GM21515 (cell line): ENCODE measurements at regions not wholly inside any gene's neighbourhood (a gene's known extent, or its start where the extent isn't known, plus 50 kb on each side); places are given as distances from the start of the nearest gene placed in this dataset.

Experiments used
- ATAC-seq: cut with Tn5 transposase; IDR thresholded peaks from one replicate; pipeline ENCODE4 v1.9.1; 2021; ENCODE audit not compliant: unreplicated experiment

DNA sequence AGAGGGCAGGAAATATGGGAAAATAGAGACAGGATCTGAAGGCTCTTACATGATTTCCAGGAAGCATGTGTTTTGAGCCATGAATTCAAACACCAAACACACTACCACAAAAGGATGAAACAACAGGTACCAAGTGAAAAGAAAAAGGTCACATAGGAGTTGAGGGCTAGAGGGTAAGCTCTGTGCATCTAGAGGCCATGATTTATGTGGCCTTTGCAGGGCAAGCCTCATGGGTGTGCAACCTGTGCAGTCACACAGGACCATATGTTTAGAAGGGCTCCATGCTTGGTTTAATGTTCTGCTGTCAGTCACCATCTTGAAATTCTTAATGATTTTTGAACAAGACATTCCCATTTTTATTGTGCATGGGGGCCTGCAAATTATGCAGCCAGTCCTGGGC is 134.5 kb upstream of the CCDC68 start:
- no peak for ATAC-seq

DNA sequence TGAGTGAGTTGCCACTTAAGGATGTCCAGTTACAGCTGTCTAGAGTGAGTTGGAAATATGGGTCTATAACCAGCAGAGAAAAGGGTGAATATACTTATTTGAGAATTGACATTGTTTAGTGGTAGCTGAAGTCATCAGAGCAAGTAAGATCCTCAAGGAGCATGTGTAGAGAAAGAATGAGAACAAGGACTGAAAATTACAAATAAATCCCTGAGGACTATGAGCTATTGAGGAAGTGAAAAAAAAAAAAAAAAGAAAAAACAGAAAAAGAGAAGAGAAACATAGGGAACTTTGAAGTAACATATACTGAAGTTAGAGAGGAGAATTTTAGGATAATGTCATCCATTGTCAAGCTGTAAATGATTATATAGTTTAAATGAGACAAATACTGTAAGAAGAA is 134.0 kb upstream of the CCDC68 start:
- no peak for ATAC-seq

DNA sequence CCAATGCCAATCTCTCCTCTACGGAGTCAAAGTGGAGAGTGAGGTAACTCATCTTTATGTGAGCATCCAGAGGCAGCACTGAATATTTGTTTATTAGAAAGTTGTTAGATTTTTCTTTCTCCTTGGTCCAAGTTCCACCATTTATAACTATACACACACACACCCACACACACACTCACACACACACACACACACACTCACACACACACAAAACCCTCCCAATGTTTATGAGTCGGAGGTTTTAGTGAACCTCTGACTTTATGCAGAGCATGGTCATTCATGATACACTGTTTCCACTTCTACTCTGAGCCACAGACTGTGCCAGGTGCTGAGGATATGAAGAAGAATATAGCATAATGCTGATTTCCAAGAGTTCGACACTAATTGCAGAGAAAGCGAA is 132.9 kb upstream of the CCDC68 start:
- ATAC-seq = no peak

DNA sequence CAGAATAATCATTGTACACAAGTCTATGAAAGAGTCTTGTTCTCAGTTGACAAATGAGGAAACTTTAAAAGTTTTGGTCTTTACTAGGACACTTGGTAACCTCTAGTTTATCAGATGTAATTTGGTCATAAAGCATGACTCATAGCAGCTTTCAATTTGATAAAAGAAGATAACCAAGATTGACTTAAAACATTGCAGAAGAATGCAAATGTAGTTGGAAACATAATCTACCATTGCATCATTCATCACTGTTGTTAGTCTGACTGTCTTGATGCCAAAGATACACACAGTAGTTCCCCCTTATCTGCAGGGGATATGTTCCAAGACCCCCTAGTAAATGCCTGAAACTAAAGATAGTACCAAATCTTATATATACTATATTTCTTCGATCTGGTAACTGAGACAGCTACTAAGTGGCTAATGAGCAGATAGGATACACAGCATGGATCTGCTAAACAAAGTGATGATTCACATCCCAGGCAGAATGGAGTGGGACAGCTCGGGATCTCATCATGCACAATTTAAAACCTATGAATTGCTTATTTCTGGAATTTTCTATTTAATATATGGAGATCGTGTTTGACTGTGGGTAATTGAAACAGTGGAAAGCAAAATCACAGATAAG is 131.4 kb upstream of the CCDC68 start:
- ATAC-seq = no peak

DNA sequence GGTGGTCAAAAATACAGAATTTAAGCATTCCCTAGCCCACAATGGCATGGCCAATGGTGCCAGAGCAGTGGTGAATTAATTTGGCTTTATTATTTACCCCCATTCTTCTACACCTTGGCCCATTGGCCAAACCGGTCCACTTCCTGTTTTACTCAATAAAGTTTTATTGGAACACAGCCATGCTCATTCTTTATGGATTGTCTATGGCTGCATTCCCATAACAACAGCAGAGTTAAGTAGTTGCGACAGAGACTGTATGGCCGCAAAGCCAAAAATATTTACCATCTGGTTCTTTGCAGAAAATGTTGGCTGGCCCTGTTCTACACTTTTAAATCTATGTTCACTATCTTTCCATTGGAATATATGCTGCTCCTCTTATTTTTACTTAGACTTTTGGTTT is 130.3 kb upstream of the CCDC68 start:
- ATAC-seq = no peak

DNA sequence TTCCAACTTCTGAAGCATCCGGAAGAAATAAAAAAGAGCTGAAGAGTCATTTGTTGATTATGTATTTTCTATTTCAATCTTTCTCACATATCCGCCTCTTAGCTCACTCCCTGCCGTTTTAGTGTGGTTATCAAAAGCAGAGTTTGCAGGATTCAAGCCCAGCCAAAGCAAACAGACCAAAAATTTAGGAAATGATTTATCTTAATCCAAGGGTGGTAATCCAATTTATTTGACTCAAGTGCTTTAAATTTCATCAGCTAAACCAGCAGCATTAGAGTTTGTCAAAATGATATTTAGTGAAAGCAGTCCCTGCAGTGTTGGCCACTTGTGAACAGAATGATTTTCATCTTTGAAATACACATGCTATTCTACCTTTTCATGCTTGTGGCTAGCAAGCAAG is 129.3 kb upstream of the CCDC68 start:
- ATAC-seq = no peak

DNA sequence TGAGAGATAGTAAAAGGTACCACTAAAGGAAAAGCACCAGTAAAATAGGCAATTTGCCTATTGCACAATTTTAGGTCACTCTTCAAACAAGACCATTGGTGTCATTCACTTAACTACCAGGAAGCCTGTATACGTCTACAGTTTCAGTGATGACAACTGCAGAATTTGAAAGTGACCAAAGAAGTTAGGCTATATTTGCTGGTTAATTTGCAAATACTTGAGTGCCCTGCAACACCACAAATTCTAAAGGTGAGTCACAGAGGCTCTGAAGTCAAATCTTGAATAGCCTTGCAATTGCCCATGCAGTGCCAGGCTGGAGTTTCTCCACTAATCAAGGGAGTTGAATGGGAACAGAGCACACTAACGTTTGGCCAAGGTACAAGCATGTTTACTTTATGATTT is 128.7 kb upstream of the CCDC68 start:
- ATAC-seq = no peak

DNA sequence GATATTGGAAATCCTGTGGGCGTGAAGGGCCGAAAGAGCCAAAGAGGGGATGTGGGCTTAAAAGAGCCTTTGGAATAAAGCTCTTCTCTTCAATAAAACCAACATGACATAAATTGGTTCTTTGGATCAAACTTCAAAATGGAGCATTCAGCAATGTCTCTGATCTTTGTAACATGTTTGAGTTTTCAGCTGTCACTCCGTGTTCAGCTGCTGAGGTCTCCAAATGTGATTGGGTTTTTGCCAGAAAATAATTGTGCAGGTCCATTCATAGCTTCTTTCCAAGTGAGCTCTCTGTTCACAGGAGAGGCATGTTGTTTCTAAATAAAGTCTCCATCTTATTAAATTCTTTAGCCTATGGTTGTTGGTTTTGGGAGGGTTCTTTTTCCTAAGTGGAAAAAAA is 127.6 kb upstream of the CCDC68 start:
- ATAC-seq = no peak

DNA sequence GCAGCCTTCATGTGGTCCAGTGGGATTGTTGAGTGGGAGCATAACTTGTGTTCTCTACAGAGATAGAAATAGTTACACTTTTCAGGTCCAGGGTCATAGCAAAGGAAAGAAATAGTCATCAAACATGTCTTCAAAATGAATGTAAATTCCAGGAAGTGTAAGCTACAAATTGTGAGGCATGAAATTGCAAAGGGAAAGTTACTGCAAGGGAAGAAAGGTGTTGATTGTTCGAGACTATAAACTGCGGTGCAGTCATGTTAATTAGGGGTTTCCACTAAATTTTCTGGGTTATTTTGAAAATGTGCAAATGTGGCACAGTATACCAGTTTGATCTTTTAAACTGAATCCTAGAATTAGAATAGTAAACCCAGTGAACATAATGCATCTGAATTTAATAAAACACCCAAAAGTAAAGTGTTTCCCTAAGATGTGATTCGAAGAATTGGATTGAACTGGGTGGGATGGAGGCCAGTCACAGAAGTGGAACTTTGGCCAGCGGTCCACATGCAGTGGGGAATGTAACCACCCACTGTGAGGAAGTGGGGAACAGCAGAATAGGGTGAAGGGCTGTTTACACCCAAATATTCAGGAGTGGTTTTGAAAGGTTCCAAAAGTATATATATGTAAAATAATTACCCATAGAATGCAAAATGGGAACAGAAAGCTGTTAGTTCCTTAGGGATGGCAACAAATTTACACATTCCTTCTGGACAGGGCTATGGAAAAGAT is 126.5 kb upstream of the CCDC68 start:
- no peak for ATAC-seq

DNA sequence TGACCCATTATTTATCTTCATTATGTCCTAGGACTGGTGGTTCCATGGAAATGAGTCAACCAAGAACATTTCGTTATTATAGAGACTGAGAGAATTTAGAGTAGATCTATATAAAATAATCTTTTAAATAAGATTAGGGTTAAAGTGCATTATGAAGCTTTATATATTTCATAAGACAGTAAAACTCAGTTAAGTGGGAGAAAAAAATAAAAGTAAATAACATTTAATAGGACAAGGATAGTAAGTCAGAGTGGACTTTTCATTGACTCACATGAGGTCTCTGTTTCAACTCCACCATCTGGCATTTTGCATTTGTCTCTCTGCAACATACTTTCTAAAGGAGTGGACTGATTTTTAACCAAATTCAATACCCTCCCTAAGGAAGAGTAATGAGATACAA is 125.3 kb upstream of the CCDC68 start:
- ATAC-seq = no peak

DNA sequence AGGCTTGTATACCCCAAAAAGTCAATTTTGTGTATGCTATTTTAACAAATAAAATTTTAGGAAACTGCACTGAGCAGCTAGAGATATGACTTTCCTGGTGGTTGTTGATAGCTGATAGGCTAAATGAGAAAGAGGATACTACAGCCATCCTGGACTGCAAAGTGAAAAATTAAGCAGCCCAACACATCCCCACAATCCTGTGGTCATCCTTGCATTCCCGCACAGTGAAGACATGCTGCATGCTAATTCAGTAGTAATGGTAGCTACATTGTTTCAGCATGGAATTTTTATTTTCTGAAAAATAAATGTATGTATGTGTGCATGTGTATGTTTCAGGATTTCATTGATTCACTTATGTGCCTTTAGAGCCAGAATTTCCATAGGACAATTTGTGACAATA is 124.2 kb upstream of the CCDC68 start:
- no peak for ATAC-seq

DNA sequence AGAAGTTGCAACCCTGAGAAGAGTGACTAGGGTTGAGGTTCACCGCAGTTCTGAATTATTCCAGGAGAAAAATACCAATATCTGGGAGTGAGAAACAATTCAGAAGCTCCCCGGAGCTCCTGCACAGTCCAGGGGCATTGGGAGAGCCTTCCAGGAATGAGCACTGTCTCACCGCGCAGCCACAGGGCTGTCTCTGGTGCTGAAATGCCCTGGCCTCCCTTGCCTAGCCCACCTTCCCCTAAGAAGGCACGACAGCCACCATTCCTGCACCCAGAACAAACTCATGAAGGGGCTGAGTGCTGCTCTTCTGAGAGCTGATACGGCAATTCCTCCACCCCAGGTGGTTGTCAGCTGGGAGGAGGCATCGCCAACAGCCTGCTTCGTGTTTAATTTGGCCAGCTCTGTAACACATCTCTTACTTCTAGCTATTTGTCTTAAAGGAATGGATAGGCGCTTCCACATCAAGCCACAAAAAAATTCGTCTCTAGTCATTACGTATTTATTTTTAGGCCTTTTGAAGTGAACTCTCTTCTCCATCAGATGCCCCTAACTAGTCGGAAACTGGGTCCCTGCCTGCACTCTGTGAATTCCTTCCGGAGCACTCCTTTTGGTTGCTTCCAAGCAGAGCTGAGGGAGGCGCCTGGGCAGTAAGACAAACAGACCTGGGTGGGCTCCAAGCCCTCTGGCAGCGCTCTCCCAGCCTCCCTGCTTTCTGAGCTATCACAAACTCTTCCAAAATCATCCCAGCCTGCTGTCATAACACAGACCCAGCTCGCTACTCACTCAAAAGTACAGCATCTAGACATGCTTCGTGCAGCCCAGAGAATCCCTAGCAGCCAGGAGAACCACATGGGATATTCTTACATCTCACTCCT is 120.5 kb upstream of the CCDC68 start:
- ATAC-seq = no peak

DNA sequence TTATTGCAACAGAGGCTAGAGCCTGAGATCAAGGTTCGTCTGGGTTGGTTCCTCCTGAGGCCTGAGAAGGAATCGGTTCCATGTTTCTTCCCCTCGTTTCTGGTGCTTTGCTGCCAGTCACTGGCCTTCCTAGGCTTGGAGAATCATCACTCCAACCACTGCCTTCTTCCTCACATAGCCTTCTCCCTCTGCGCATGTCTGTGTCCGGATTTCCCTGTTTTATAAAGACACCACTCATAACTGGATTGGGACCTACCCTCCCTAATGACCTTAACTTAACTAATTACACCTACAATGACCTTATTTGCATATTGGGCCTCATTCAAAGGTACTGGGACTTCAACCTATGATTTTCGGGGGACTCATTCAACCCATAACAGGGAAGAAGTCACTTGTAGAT is 119.8 kb upstream of the CCDC68 start:
- ATAC-seq = no peak

DNA sequence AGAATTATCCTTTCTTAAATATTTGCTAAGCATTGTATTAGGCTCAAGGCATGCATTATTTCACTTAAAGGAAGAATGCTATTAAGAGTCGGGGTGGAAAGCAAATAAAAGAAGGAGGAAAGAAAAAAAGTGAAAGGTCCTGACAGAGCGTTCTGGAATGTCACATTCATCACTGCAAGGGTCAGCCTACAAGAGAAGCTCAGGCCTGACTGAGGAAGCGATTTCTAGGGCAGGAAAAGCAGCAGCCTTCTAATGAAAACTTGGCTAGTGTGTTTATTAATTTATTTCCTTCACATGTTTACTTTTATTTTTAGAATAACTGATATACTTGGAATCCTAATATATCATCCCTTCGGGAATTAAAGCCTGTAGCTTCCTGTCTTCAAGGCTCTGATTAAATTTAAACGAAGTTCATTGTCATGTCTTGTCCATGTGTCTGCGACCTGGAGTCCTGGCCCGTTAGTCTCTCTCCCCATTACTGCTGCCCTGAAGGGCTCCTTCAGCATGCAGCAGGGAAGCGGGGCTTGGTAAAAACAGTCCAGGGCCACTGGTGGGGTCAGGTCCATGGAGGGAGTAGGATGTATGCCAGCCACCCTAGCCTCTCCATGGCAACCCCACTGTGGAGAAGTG is 119.2 kb upstream of the CCDC68 start:
- no peak for ATAC-seq

DNA sequence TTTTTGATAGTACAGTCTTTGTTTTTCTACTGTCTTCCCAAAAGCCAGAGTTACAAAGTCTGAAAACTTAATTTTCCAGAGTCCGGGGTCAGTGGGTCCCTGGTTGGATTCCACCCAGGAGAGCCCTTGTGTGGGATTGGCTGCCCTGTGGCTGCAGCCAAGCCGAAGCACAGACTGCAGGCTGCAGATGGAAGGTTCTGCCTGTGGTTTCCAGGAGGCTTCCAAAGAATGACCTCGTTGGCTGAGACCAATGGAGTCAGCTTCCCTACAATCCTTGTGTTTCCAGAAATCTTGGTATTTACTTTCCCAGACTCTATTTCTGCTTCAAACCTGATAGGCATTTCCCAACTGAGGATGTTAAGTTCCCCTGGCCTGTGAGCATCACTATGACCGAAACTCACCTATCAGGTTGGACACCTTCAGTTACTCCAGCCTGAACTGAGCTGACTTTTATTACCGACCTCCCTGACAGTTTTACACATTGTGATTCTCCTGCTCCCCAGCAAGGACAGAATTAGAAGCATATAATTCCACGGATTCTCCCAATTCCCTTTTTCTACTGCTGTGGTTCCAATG is 117.5 kb upstream of the CCDC68 start:
- ATAC-seq = no peak

DNA sequence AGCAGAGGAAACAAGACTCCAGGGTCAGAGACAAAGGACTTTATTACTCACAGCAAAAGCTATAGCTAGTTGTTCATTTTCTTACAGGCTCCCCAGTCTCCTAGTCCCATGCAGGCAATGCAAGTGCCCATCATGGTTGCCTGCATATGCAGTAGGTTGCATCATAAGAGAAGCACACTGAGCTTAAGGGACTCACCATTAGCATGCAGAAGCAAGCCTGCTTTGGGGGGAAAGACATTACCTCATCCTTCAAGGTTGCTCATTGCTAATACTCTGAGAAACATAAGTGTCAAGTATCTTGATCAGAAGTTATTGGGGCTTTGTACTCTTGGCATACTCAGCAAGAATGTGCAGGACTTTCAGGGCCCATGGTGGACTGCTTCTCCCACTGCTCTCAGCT is 114.6 kb upstream of the CCDC68 start:
- no peak for ATAC-seq

DNA sequence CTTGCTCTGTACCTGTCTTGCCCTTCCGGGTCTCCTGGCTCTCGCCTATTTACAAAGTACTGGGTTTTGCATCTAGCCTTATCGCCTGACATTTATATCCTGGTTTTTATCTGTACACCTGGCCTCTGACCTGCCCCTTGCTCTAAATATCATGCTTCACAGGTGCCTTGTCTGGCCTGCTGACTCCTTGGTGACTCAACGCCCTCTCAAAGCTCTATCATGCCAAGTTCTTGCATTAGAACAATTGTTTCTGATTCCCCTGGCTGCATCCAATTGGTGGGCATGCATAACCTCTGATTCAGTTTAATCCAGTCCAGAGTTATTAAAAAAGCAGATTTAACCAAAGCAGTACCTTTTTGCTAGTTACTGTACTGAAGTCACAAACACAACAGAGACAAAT is 113.9 kb upstream of the CCDC68 start:
- ATAC-seq = no peak

DNA sequence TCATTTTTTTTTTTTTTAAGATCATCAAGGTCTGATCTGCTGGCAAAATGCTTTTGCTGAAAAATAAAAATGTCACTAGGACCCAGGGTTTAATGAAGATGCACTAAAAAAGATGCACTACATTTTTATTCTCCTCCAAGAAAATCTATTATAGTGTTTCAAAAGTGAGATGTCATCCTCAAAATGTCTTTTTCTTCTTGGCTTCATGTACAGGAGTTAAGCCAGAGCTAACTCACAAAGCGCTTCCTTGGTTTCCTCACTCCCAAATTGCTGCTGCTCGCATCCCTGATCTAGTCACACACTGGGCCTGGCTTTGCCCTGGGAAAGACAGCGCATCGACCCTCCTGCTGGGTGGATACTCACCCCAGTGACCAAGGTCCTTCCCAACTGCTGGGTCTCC is 113.4 kb upstream of the CCDC68 start:
- no peak for ATAC-seq

DNA sequence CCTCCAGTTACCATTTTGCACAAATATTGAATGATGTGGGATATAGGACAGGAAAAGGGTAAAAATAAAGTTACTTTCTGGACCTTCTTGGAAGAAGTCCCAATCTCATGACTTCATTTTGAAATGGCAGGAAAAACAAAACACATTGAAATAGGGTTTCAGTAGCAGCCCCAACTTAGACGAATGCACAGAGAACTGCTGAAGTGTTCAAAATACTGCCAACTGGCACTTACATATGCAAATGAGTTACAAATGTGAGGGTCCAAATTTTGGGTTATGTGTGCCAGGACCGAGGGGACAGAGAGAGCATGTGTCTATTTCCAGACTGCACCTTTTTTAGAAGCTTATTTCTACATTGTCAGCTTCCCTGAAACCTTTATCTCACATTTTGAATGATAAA is 112.9 kb upstream of the CCDC68 start:
- ATAC-seq = no peak

DNA sequence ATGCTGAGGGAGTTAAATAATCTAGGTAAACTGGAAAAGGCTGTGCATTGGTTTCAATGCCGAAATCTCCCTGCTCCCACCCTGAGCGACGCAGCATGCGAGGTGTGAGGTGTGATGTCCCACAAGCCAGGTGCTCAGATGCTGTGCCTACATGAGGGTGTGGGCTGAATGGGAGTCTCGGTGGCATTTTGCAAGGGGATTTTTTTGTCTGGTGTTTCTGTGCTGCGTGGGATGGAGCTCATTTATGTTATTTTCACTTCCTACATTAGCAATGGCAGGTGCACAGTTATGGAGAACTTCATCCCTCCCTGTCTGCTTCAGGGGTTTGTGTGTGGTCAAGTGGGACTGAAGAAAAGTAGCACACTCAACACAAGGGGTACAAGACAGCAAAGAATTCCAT is 110.2 kb upstream of the CCDC68 start:
- peak; percentile 68 for ATAC-seq

DNA sequence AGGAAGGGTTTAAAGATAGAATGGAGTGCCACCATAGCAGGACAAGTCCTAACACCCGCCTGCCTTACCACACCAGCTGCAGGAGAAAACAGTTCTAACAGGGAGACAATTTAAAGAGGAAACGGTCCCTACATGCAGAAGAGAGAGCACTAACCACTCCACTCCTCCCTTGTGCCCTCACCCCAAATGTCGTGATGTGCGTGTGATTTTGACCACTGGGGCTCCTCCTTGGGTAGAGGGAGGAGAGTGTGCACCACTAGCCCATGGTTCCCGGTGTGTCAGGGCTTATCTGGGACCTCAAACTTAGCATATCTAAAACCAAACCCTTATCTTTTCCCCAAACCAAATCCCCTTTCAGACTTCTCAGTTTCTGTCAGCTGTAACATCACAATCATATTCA is 105.5 kb upstream of the CCDC68 start:
- ATAC-seq = peak; percentile 65
